ENCODE measurements at regions not wholly inside any gene's neighbourhood (a gene's known extent, or its start where the extent isn't known, plus 50 kb on each side); places are given as distances from the start of the nearest gene placed in this dataset.

- TF ChIP-seq ZNF408 (CRISPR knock-in tag; IDR thresholded peaks at IDR 0.05; ENCODE audit: low read depth): no peak
- no peak for TF ChIP-seq SMAD1 (IDR thresholded peaks at IDR 0.05; ENCODE audit: low read depth, low read length, partially characterized antibody)
- TF ChIP-seq ZNF644 (tag; IDR thresholded peaks at IDR 0.05; ENCODE audit: low read depth): no peak
- TF ChIP-seq POLR2AphosphoS5 (IDR thresholded peaks at IDR 0.05; ENCODE audit: control insufficient read depth, insufficient read depth, low read depth, low read length): no peak
- TF ChIP-seq CTCF (IDR thresholded peaks at IDR 0.05 in 2 of 3, conservative IDR thresholded peaks at IDR 0.05 in 1 of 3; ENCODE audit: insufficient read depth in 2 of 3, low read depth in 1 of 3, low read length in 3 of 3): no peak
- no peak for TF ChIP-seq REST (IDR thresholded peaks at IDR 0.05; ENCODE audit: borderline replicate concordance)
- no peak for TF ChIP-seq REST (CRISPR knock-in tag; IDR thresholded peaks at IDR 0.05; ENCODE audit: low read depth)
- TF ChIP-seq GABPA (tag; conservative IDR thresholded peaks at IDR 0.05; ENCODE audit: low read depth): no peak
- no peak for TF ChIP-seq TCFL5 (CRISPR knock-in tag; conservative IDR thresholded peaks at IDR 0.05)
- TF ChIP-seq ETV6 (IDR thresholded peaks at IDR 0.05; ENCODE audit: borderline replicate concordance in 1 of 2, low read depth in 2 of 2, low read length in 1 of 2): no peak
- TF ChIP-seq ETV6 (CRISPR knock-in tag; IDR thresholded peaks at IDR 0.05; ENCODE audit: borderline replicate concordance): no peak
- TF ChIP-seq JUND (IDR thresholded peaks at IDR 0.05; ENCODE audit: borderline replicate concordance, low read depth, low read length): no peak
- TF ChIP-seq JUND (tag; IDR thresholded peaks at IDR 0.05; ENCODE audit: borderline replicate concordance, low read depth, low read length): no peak
- no peak for TF ChIP-seq PHB2 (IDR thresholded peaks at IDR 0.05; ENCODE audit: low read depth)
Observed at GRCh38 chr6:167398214-167399050, 73.5 kb downstream of the TTLL2 start.
